SK-N-SH treated with all-trans-retinoic acid at 6 μM for 48 hours (cell line): ENCODE measurements at regions not wholly inside any gene's neighbourhood (a gene's known extent, or its start where the extent isn't known, plus 50 kb on each side); places are given as distances from the start of the nearest gene placed in this dataset.

ENCODE experiments used
- ATAC-seq: fragments of 200-7000 bp; cut with Tn5 transposase; 3 replicates; pipeline ENCODE4 v1.9.1; 2020; ENCODE audit warnings: mild to moderate bottlenecking, moderate library complexity
- ARNTL ChIP-seq: fragments of 450-650 bp; formaldehyde crosslinking; IDR thresholded peaks from 2 replicates; pipeline ENCODE4 v1.5.0; 2020; ENCODE audit warnings: low read depth, mild to moderate bottlenecking, moderate library complexity, borderline replicate concordance
- CSDC2 ChIP-seq: fragments of 250-450 bp; sonication (Bioruptor Pico); IDR thresholded peaks from 2 replicates; pipeline ENCODE4 v1.5.0; 2020; ENCODE audit warnings: mild to moderate bottlenecking, moderate library complexity
- ESRRG ChIP-seq: fragments of 250-450 bp; sonication (Bioruptor Pico); IDR thresholded peaks from 2 replicates; pipeline ENCODE4 v1.6.1; 2021; ENCODE audit warnings: mild to moderate bottlenecking
- ISL1 ChIP-seq: fragments of 250-450 bp; sonication (Bioruptor Pico); IDR thresholded peaks from 2 replicates; pipeline ENCODE4 v2.1.2; 2022; ENCODE audit warnings: mild to moderate bottlenecking, moderate library complexity
- OSR1 ChIP-seq: fragments of 250-450 bp; sonication (Bioruptor Pico); IDR thresholded peaks from 2 replicates; pipeline ENCODE4 v1.8.0; 2022; ENCODE audit warnings: moderate library complexity, mild to moderate bottlenecking, inconsistent platforms
- PPARA ChIP-seq: fragments of 250-450 bp; sonication (Bioruptor Pico); IDR thresholded peaks from 2 replicates; pipeline ENCODE4 v1.5.0; 2020; ENCODE audit warnings: mild to moderate bottlenecking, borderline replicate concordance
- RARB ChIP-seq: fragments of 250-450 bp; sonication (Bioruptor Pico); IDR thresholded peaks from 2 replicates; pipeline ENCODE4 v1.8.0; 2021; ENCODE audit warnings: mild to moderate bottlenecking, moderate library complexity
- SNAI2 ChIP-seq: fragments of 250-450 bp; sonication (Bioruptor Pico); IDR thresholded peaks from 2 replicates; pipeline ENCODE4 v1.5.0; 2020; ENCODE audit warnings: mild to moderate bottlenecking, moderate library complexity
- TCF4 ChIP-seq: fragments of 250-450 bp; sonication (Bioruptor Pico); IDR thresholded peaks from 2 replicates; pipeline ENCODE4 v1.8.0; 2021; ENCODE audit warnings: mild to moderate bottlenecking, moderate library complexity, borderline replicate concordance
- TOX ChIP-seq: fragments of 250-450 bp; sonication (Bioruptor Pico); IDR thresholded peaks from 2 replicates; pipeline ENCODE4 v1.8.0; 2021; ENCODE audit warnings: mild to moderate bottlenecking, moderate library complexity, borderline replicate concordance
- ZC3H10 ChIP-seq: fragments of 250-450 bp; sonication (Bioruptor Pico); IDR thresholded peaks from 2 replicates; pipeline ENCODE4 v1.5.1; 2021; ENCODE audit warnings: mild to moderate bottlenecking, moderate library complexity
- ZFP3 ChIP-seq: fragments of 250-450 bp; sonication (Bioruptor Pico); IDR thresholded peaks from 2 replicates; pipeline ENCODE4 v1.5.0; 2020; ENCODE audit warnings: mild to moderate bottlenecking, moderate library complexity
- ZNF565 ChIP-seq: fragments of 450-650 bp; formaldehyde crosslinking; conservative IDR thresholded peaks from 2 replicates; pipeline ENCODE4 v1.5.0; 2020; ENCODE audit warnings: low read depth, mild to moderate bottlenecking, moderate library complexity
- ZNF70 ChIP-seq: fragments of 450-650 bp; formaldehyde crosslinking; IDR thresholded peaks from 2 replicates; pipeline ENCODE4 v1.5.0; 2020; ENCODE audit warnings: mild to moderate bottlenecking, moderate library complexity
- ZNF8 ChIP-seq: fragments of 450-650 bp; formaldehyde crosslinking; IDR thresholded peaks from 2 replicates; pipeline ENCODE4 v1.5.0; 2020; ENCODE audit warnings: mild to moderate bottlenecking, moderate library complexity
- TF ChIP-seq, protein P1 (sequence below): fragments of 250-450 bp; sonication (Bioruptor Pico); IDR thresholded peaks from 2 replicates; pipeline ENCODE4 v1.5.1; 2020; ENCODE audit warnings: low read depth, mild to moderate bottlenecking, moderate library complexity
- TF ChIP-seq, protein P2 (sequence below): fragments of 250-450 bp; sonication (Bioruptor Pico); IDR thresholded peaks from 2 replicates; pipeline ENCODE4 v1.5.0; 2020; ENCODE audit warnings: mild to moderate bottlenecking, moderate library complexity
- TF ChIP-seq, protein P3 (sequence below): fragments of 250-450 bp; sonication (Bioruptor Pico); IDR thresholded peaks from 2 replicates; pipeline ENCODE4 v1.8.0; 2020; ENCODE audit warnings: mild to moderate bottlenecking, moderate library complexity, borderline replicate concordance
- TF ChIP-seq, protein P4 (sequence below): fragments of 250-450 bp; sonication (Bioruptor Pico); IDR thresholded peaks from 2 replicates; pipeline ENCODE4 v1.8.0; 2021; ENCODE audit warnings: low read depth, mild to moderate bottlenecking, moderate library complexity, borderline replicate concordance
- TF ChIP-seq, protein P5 (sequence below): fragments of 250-450 bp; sonication (Bioruptor Pico); IDR thresholded peaks from 2 replicates; pipeline ENCODE4 v1.5.1; 2021; ENCODE audit warnings: mild to moderate bottlenecking, moderate library complexity

DNA sequence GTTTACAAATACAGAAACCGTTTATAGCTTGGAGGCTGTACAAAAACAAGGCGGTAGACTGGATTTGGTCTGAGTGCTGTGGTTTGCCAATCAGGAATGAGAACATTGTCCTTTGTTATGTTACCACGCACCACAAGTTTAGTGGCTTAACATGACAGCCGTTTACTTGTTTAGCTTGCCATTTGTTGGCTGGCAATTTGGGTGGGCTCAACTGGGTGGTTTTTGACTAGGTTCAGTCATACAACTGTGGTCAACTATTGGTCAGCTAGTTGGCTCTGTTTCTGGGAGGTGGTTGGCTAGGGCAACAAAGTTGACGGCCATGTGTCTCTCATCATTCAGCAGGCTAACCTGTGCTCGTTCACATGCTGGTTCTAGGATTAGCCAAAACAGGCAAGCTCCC, 60.1 kb upstream of the SP8 start:
- no peak for ATAC-seq
- TF ChIP-seq, protein P1, sequence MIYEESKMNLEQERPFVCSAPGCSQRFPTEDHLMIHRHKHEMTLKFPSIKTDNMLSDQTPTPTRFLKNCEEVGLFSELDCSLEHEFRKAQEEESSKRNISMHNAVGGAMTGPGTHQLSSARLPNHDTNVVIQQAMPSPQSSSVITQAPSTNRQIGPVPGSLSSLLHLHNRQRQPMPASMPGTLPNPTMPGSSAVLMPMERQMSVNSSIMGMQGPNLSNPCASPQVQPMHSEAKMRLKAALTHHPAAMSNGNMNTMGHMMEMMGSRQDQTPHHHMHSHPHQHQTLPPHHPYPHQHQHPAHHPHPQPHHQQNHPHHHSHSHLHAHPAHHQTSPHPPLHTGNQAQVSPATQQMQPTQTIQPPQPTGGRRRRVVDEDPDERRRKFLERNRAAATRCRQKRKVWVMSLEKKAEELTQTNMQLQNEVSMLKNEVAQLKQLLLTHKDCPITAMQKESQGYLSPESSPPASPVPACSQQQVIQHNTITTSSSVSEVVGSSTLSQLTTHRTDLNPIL (CRISPR knock-in tag) = no peak
- TF ChIP-seq PPARA (CRISPR knock-in tag) (no peak), ZNF8 (no peak), ISL1 (CRISPR knock-in tag) (no peak), TOX (CRISPR knock-in tag) (no peak), ARNTL (no peak), ESRRG (CRISPR knock-in tag) (no peak), TCF4 (CRISPR knock-in tag) (no peak), RARB (CRISPR knock-in tag) (no peak), OSR1 (no peak), ZNF70 (CRISPR knock-in tag) (no peak), SNAI2 (CRISPR knock-in tag) (no peak)
- TF ChIP-seq, protein P2, sequence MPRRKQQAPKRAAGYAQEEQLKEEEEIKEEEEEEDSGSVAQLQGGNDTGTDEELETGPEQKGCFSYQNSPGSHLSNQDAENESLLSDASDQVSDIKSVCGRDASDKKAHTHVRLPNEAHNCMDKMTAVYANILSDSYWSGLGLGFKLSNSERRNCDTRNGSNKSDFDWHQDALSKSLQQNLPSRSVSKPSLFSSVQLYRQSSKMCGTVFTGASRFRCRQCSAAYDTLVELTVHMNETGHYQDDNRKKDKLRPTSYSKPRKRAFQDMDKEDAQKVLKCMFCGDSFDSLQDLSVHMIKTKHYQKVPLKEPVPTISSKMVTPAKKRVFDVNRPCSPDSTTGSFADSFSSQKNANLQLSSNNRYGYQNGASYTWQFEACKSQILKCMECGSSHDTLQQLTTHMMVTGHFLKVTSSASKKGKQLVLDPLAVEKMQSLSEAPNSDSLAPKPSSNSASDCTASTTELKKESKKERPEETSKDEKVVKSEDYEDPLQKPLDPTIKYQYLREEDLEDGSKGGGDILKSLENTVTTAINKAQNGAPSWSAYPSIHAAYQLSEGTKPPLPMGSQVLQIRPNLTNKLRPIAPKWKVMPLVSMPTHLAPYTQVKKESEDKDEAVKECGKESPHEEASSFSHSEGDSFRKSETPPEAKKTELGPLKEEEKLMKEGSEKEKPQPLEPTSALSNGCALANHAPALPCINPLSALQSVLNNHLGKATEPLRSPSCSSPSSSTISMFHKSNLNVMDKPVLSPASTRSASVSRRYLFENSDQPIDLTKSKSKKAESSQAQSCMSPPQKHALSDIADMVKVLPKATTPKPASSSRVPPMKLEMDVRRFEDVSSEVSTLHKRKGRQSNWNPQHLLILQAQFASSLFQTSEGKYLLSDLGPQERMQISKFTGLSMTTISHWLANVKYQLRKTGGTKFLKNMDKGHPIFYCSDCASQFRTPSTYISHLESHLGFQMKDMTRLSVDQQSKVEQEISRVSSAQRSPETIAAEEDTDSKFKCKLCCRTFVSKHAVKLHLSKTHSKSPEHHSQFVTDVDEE (CRISPR knock-in tag) = no peak
- TF ChIP-seq, protein P3, sequence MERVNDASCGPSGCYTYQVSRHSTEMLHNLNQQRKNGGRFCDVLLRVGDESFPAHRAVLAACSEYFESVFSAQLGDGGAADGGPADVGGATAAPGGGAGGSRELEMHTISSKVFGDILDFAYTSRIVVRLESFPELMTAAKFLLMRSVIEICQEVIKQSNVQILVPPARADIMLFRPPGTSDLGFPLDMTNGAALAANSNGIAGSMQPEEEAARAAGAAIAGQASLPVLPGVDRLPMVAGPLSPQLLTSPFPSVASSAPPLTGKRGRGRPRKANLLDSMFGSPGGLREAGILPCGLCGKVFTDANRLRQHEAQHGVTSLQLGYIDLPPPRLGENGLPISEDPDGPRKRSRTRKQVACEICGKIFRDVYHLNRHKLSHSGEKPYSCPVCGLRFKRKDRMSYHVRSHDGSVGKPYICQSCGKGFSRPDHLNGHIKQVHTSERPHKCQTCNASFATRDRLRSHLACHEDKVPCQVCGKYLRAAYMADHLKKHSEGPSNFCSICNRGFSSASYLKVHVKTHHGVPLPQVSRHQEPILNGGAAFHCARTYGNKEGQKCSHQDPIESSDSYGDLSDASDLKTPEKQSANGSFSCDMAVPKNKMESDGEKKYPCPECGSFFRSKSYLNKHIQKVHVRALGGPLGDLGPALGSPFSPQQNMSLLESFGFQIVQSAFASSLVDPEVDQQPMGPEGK (CRISPR knock-in tag) = no peak
- TF ChIP-seq, protein P4, sequence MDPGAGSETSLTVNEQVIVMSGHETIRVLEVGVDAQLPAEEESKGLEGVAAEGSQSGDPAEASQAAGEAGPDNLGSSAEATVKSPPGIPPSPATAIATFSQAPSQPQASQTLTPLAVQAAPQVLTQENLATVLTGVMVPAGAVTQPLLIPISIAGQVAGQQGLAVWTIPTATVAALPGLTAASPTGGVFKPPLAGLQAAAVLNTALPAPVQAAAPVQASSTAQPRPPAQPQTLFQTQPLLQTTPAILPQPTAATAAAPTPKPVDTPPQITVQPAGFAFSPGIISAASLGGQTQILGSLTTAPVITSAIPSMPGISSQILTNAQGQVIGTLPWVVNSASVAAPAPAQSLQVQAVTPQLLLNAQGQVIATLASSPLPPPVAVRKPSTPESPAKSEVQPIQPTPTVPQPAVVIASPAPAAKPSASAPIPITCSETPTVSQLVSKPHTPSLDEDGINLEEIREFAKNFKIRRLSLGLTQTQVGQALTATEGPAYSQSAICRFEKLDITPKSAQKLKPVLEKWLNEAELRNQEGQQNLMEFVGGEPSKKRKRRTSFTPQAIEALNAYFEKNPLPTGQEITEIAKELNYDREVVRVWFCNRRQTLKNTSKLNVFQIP = no peak
- TF ChIP-seq, protein P5, sequence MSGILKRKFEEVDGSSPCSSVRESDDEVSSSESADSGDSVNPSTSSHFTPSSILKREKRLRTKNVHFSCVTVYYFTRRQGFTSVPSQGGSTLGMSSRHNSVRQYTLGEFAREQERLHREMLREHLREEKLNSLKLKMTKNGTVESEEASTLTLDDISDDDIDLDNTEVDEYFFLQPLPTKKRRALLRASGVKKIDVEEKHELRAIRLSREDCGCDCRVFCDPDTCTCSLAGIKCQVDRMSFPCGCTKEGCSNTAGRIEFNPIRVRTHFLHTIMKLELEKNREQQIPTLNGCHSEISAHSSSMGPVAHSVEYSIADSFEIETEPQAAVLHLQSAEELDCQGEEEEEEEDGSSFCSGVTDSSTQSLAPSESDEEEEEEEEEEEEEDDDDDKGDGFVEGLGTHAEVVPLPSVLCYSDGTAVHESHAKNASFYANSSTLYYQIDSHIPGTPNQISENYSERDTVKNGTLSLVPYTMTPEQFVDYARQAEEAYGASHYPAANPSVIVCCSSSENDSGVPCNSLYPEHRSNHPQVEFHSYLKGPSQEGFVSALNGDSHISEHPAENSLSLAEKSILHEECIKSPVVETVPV (CRISPR knock-in tag) = no peak

DNA sequence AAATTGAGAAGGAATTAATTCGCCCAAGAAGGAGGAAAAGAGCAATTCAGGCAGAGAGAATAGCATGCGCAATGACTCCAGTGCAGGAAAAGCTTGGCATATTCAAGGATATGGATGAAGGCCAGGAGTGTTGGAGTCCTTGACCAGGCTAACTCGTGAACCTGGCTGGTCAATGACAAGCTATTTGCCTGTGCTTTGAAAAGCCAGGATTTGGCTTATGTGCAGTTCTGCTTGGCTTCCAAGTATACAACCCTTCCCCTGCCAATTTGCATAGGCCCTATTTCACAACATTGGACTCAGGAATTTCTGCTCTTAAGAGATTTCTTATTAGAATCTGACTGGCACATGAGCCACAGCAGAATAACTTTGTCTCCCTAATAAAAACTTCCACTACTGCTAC, 72.3 kb upstream of the SP8 start:
- TF ChIP-seq ZNF8 (no peak), OSR1 (no peak), ZC3H10 (no peak), ISL1 (CRISPR knock-in tag) (no peak), ZNF565 (no peak), TCF4 (CRISPR knock-in tag) (no peak), CSDC2 (CRISPR knock-in tag) (no peak), TOX (CRISPR knock-in tag) (no peak), ZFP3 (CRISPR knock-in tag) (no peak)
- TF ChIP-seq, protein P1 (CRISPR knock-in tag) = no peak
- TF ChIP-seq, protein P4 = no peak
- TF ChIP-seq, all 23 proteins: peak for 0
- no peak for ATAC-seq
